Glomerular visceral epithelial cell (primary cell): ENCODE measurements at regions not wholly inside any gene's neighbourhood (a gene's known extent, or its start where the extent isn't known, plus 50 kb on each side); places are given as distances from the start of the nearest gene placed in this dataset.
"Not testable (repeated sequence)": the region's sequence is repeated elsewhere in the genome, so short reads cannot be mapped to it uniquely, and the experiment has no call there.

Experiments
- DNase-seq: peaks from one replicate; pipeline ENCODE4 v3.0.0-alpha.2; 2016; ENCODE audit errors: extremely low spot score

- DNase-seq = no peak
Measured at GRCh38 chr1:70554341-70554740, 143.3 kb downstream of the CTH start.

GRCh38 chr1:70556541-70556940, 145.5 kb downstream of the CTH start:
- no peak for DNase-seq

DNA sequence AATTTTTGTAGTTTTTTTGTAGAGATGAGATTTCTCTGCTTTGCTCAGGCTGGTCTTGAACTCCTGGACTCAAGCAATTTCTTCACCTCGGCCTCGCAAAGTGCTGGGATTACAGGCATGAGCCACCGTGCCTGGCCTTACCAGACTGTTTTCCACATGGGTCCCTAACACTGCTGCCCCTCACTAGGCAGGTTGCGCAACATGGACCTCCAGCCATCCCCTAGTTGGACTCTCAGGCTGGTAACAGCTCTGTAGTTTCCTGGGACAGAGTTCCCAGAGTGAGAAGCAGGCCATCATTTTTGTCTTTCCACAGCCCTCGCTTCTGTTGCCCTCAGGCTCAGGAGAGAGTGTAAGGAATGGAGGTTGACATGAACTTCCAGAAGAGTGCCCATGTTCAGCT, 156.1 kb downstream of the CTH start:
- no peak for DNase-seq

DNA sequence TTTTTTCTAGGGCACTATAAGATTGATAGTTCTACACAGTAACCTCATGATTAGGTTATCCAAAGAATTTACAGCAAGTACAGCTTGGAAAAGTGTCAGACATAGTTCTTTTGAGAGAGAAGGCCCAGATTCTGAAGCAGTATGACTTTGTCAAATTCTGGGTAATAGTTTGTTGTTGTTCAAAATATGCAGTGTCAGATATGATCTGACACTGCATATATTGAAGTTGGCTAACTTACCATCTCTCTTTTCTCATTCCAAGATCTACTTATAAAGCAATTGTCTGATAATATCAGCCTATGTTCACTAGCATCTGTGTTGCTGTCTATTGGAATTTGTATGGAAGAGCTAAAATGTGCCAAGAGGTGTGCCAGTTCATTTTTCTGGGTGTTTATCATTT, 160.1 kb downstream of the CTH start:
- no peak for DNase-seq

GRCh38 chr1:70573317-70573843, 162.3 kb downstream of the CTH start:
- DNase-seq = no peak

GRCh38 chr1:70581661-70582060, 170.6 kb downstream of the CTH start:
- DNase-seq = no peak

DNA sequence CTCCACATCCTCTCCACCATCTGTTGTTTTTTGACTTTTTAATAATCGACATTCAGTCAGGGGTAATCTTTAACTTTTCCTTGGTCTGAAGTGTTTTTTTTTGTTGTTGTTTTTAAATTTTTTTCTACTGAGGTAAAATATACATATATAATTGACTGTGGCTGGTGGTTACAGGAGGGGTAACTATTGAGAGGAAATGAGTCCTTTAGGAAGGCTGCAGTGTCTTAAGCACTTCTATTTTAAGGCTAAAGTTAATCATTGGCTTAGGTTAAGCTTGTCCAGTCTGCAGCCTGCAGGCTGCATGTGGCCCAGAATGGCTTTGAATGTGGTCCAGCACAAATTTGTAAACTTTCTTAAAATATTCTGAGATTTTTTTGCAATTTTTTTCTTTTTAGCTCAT, 172.5 kb downstream of the CTH start:
- DNase-seq = peak; percentile 5

DNA sequence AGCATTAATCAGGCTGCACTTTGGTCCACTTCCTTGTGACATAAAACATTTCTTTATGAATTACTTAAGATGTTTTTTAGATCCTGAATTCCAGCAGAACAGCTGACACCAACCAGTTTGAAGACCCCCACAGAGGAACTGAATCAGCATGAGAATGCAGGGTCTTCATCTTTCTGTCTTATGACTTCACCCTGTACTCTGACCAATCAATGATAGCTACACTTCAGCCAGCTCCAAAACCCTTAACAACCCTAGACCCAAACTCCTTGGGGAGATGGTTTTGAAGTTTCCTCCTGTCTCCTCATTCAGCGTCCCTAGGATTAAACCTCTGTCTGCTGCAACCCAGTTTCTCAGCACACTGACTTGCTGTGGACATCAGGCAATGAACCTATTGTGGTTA, 175.0 kb downstream of the CTH start:
- no peak for DNase-seq

DNA sequence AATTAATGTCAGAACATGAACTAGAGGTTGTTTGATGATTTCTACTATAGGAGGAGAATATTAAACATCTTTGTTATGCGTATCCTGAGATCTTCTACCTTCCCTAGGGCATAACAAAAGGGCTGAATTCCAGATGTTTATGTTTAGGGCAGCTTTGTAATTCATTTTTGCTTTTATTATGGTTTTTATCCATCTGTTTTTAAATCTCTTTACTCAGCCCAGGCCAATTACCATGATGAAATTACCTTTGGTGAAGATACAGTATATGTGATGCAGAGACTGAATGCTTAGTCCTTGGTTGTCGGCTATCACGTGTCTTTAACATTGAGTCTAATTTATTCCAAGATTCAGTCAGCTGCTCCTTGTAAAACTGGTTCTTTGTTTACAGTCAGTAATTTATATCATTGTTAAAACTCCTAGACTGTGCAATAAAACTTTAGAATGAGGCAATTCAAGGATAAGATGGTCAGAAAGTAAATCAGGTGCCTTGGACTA, 176.9 kb downstream of the CTH start:
- DNase-seq = no peak

DNA sequence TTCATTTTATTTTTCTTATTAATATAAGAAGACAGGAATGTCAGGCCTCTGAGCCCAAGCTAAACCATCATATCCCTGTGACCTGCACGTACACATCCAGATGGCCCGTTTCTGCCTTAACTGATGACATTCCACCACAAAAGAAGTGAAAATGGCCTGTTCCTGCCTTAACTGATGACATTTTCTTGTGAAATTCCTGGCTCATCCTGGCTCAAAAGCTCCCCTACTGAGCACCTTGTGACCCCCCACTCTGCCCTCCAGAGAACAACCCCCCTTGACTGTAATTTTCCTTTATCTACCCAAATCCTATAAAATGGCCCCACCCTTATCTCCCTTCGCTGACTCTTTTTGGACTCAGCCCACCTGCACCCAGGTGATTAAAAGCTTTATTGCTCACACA, 182.5 kb downstream of the CTH start:
- not testable (repeated sequence) for DNase-seq

DNA sequence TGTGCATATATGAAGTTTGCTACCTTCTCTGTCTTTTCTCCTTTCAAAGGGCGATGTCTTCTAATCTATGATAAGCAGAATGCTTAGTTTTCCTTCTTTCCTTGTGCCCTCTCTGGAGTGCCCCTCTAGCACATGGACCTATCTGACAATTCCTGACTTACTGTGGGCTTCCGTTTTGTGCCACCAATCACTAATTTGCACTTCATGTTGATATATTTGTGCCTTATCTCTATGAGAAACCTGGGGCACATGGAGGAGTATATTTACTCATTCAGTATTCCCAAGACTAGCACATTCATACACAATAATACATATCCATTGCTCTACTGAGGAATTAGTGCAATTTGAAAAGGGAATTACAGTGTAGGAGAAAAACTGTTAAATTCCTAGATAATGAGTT, 197.7 kb downstream of the CTH start:
- no peak for DNase-seq

- DNase-seq = not testable (repeated sequence)
Measured at GRCh38 chr1:70610164-70610563, 199.1 kb downstream of the CTH start.

GRCh38 chr1:70616946-70617345, 205.9 kb downstream of the CTH start:
- no peak for DNase-seq

DNA sequence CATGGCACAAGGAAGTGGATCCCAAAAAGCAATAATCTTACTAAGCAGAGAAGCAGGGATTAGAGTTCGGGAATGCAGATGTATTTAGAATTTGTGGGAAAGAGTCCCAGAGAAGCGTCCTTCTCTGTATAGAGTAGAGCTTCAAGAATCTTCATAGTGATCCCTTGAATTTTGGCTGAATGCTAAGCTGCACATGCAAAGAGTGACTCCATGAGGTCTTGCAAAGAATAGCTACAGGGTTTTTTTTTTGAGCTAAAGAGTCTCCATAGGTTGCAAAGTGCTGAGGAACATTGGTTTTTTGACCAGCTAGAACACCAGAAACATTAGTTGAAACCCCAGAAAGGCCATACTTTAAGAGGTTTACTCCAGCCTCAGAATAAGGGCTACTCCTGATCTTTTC, 206.7 kb downstream of the CTH start:
- no peak for DNase-seq

GRCh38 chr1:70627910-70628309, 216.8 kb downstream of the CTH start:
- no peak for DNase-seq

- DNase-seq = no peak
Measured at GRCh38 chr1:70628973-70629372, 217.9 kb downstream of the CTH start.

DNA sequence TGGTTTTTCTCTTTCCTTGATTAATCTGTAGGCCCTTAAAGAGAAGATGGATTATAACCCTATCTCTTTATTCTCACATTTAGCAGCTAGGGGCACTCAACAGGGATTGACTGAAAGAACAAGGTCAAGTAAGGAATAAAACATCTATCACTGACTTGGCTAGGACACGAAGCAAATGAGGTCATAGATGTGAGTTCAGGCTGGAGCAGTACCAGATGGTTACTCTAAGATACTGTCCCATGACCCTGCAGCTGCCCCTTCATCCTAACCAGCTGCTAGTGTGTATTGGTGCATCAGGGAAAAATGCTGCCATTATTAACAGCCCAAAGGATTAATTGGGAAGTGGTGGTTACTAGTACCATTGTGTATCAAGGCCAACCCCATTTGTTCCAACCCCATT, 221.9 kb downstream of the CTH start:
- no peak for DNase-seq

DNA sequence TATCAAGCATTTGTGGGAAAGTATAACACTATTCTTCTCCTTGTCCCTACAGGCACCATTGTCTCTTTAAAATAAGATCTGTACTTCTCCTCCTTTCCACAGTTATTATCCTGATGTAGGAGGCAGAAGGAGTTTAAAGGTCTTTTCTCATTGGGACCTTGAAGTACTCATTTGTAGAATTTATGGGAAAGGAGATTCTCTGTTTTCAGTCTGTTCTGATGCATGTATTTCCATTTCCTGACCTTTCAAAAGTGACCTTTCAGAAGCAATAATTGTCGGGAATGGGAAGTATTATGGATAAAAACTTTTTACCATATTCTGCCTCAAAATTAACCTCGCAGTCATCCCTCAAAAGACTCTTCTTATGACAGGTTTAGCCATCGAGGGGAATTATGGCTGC, 224.8 kb downstream of the CTH start:
- no peak for DNase-seq

DNA sequence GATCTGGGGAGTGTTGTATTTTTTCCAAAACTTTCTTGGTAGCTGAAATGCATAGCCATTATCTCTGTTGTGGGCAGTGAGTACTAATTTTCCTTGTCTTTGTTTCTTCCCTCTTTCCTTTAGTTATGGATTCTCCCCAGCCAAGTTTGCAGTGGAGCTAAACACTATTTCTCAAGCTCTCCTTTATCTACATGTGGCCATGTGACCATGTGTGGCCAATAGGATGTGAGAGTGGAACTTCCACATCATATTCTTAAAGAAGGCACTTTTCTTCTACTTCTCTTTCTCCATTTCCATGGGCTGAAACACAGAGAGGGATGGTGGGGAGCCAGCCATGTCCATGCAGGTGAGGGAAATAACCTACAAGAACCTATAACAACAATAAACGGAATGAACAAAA, 230.8 kb downstream of the CTH start:
- no peak for DNase-seq

DNA sequence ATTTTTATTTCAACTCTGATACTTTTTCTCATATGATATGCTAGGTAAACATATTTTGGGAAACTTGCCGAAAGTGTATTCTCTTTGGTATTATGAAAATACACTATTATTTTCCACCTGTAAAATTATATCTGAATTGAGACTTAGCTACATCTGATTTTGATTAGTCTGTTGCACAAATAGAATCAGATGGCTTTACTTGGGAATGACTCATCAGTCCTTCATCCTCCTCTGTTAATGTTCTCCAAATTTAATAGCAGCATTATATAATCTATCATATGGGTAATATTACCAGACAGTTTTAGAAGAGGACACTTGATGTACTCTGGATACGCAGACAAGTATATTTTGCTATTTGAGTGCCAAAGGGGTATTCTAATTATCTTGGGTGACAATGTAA, 245.3 kb downstream of the CTH start:
- no peak for DNase-seq

DNA sequence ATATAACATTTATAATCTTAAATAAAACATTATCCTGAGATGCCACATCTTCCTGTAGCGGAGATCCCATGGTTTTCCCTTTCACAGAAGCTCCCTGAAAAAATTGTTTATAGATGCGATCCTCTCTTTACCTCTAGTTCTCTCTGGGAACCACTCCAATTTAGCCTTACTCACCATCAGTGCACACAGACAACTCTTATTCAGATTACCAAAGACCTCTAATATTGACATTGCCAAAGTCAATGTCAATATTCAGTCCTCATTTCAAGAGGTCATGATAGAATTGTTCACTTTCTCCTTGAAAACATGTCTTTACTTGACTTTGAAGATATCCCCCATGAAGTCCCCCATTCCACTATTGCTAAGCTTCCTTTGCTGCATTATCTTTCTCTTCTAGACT, 248.8 kb downstream of the CTH start:
- DNase-seq = no peak

DNA sequence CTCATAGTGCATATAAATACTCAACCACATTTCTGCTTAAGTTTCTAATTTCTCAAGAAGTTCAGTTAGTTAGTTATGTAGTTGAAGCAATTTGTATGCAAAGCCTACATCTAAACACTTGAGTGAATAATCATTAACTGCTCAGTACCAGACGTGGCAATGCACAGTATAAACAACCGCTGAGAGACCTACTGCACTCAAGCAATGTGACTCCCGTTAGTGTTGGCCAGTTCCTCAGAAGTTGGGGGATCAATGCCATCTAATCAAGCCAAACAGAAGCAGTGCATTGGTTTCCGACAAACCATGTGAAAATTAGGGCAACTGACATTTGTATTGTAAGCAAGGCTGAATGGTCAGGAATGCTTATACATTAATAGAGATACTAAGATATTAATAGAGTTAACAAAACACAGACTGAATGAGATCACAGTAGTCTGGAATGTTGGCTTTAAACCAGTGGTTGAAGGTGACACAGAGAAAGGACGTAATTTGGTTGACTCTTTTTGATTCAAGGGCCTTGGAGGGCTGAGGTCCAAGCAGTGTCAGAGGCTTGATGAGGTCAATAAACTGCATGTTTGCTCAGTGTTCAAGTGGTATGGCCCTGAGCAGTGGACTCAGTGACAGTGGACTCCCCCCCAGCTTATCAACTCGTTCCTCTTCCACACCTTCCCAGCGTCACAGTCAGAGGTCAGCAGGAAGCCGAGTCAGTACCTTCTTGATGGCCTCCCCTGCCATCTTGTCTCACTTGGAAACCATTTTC, 255.5 kb downstream of the CTH start:
- DNase-seq = no peak

GRCh38 chr1:70667494-70668170, 256.6 kb downstream of the CTH start:
- DNase-seq = peak; percentile 4
